Activated CD8-positive, alpha-beta memory T cell treated with anti-CD3 and anti-CD28 coated beads for 24 hours (primary cell): ENCODE measurements at regions not wholly inside any gene's neighbourhood (a gene's known extent, or its start where the extent isn't known, plus 50 kb on each side); places are given as distances from the start of the nearest gene placed in this dataset.
"Not testable (repeated sequence)": the region's sequence is repeated elsewhere in the genome, so short reads cannot be mapped to it uniquely, and the experiment has no call there.

Experiments used
- DNase-seq: peaks from one replicate; pipeline ENCODE4 v3.0.0-alpha.2; 2020

GRCh38 chr20:47867831-47868230 is 82.5 kb upstream of the SULF2 start:
- DNase-seq: no peak

GRCh38 chr20:47866480-47866879 is 81.2 kb upstream of the SULF2 start:
- DNase-seq: no peak

- DNase-seq: no peak
These were observed 80.6 kb upstream of the SULF2 start for GRCh38 chr20:47865912-47866311.

DNA sequence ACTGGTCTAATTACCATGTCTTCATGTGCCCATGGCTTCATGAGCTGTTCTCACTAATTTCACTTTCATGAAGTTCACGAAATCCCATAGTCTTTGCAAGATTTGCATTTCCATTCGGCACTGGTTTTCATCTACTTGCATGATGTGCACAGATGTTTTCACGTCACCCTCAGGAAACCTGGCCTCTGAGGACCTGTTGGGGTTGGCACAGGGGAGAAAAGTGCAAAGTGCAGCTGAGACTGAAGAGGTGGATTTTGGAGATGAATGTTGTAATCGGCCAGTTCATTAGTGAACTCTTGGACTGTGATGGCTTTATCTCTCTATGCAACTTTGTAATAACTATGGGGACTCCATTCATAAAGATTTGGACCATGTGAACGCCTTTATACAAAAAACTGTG is 80.2 kb upstream of the SULF2 start:
- no peak for DNase-seq

- no peak for DNase-seq
These were observed 78.7 kb upstream of the SULF2 start for GRCh38 chr20:47863981-47864380.

- DNase-seq: no peak
These were observed 78.2 kb upstream of the SULF2 start for GRCh38 chr20:47863315-47863965.

DNA sequence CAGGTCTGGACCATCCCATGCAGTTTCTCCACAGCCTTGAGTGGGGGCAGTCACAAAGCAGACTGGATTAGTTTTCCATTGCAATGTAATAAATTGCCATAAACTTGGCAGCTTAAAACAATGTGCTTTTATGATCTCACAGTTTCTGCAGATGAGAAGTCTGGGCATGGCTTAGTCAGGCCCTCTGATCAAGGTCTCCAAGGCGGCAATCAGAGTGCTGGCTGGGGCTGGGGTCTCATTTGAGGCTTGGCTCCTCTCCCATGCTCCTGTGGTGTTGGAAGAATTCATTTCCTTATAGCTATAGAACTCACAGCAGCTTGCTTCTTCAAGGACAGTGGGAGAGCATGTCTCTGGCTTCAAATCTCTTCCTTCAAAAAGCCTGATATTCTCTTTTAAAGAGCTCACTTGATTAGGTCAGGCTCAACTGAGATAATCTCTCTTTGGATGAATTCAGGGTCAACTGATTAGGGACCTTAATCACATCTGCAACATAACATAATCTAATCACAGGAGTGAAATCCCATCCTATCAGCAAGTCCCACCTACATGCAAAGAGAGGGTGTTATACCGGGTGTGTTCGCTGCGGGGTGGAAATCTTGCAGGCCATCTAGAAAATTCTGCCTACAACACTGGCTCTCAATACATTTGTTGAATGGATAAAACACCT is 77.4 kb upstream of the SULF2 start:
- no peak for DNase-seq

- DNase-seq: no peak
These were observed 75.8 kb upstream of the SULF2 start for GRCh38 chr20:47861116-47861515.

GRCh38 chr20:47860049-47860830 is 75.0 kb upstream of the SULF2 start:
- DNase-seq: no peak

DNA sequence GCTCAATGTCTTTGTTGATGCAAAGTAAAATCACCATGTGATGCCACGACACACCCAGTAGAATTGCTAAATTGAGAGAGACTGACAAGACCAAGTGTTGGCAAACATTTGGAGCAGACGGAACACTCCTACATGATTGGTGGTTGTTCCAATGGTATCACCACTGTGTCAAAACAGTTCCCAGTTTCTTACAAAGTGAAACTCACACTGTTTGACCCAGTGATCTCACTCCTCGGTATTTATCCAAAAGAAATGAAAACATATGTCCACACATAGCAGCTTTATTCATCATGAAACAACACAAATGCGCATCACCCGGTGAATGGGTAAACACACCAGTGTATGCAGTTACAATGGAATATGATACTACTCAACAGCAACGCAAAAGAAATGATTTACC is 74.0 kb upstream of the SULF2 start:
- DNase-seq: no peak

DNA sequence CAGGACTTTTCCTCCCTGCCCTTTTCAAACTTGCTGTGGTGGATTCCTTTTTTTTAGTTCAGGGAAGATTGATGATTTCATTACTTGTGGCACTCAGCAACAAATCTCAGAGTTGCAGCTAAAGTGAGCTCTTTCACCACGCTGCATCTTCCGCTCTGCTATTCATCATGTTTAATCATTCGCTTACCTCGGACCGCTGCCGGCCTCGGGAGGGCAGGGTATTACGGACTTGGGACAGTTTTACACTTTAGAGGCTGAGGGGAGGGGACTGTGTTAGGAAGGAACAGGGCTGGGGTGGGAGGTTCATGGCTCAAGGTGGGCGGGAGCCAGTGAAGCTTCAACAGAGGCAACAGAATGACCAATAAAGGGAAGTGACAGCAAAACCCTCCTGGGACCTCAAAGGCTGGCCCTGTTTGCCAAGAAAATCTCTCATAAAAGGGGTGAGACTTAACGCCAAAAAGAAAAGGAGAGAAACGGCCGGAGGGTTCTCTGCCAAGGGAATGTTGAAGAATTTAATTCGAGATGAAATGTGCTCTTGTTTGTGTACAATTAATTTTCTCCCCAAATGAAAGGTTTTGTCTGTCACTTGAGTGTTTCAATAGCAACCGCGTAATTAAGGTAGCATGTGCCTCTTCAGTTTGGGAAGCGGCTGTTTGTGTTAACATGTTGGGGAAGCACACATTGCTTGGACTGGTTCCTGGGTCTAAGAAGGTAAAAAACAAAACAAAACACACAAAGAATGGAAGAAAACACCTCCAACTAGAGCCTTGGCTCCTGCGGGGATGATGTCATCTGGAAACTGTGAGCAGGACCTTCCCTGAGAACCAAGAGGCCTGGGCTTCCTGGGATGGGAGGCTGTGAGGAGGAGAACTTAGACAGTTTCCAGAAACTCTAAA is 72.5 kb upstream of the SULF2 start:
- DNase-seq: no peak

- no peak for DNase-seq
These were observed 71.9 kb upstream of the SULF2 start for GRCh38 chr20:47857187-47857568.

GRCh38 chr20:47855799-47856198 is 70.5 kb upstream of the SULF2 start:
- DNase-seq: no peak

DNA sequence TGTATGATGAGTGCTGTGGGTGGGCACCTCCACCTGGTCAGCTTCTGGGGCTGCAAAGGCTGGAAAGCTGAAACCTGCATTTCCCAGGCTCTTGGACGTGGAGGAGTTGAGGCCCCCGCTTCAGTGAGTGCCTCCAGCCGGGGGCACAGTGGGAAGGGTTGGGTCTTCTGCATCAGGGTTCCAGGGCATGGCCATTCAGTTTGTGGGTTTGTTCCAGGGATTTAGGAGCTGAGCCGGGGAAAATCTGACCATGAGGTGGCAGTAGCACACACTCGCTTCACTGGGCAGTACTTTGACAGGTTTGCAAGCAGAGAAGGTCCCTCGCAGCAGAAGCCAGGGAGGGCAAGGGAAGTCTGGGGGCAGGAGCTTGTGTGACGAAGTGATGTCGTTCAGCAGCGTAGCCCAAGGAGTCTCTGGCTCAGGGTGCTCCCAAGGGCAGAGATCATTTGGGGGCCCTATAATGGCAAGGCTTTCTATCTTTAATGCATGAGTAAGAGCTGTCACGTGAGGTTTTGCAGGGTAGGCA is 69.5 kb upstream of the SULF2 start:
- DNase-seq: no peak

- no peak for DNase-seq
These were observed 66.5 kb upstream of the SULF2 start for GRCh38 chr20:47851774-47852173.

DNA sequence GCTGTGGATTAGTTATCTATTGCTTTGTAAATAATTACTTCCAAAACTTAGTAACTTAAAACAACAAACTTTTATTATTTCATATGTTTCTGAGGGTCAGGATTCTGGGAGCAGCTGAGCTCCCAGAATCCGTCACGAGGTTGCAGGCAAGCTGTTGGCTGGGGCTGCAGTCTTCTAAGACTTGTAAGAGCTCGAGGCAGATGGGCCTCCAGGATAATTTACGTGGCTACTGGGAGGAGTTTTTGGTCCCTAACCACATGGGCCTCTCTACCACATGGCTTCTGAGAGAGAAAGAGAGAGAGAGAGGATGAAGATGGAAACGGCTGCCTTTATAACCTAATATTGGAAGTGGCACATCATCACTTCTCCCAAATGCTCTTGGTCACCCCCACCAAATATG is 64.9 kb upstream of the SULF2 start:
- no peak for DNase-seq

GRCh38 chr20:47849596-47849995 is 64.3 kb upstream of the SULF2 start:
- DNase-seq: no peak

- DNase-seq: no peak
These were observed 63.7 kb upstream of the SULF2 start for GRCh38 chr20:47849006-47849405.

DNA sequence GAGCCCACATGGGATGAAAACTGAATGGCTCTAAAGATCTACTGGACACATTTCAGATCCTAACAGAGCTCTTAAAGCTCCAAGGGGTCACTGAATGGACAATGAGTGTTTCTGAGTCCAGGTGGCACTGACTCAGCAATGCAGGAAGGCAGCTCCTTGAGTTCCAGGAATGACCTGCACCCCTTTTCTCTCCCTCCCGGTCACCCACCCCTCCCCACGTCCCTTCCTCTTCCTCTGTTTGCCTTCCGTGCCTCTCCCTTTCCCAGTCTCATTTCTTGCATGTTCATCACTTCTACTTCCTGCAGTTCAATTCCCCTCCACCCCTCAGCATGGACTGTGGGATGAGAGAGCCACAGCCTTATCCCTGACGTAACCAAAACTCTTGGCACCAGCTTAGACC is 63.3 kb upstream of the SULF2 start:
- not testable (repeated sequence) for DNase-seq

DNA sequence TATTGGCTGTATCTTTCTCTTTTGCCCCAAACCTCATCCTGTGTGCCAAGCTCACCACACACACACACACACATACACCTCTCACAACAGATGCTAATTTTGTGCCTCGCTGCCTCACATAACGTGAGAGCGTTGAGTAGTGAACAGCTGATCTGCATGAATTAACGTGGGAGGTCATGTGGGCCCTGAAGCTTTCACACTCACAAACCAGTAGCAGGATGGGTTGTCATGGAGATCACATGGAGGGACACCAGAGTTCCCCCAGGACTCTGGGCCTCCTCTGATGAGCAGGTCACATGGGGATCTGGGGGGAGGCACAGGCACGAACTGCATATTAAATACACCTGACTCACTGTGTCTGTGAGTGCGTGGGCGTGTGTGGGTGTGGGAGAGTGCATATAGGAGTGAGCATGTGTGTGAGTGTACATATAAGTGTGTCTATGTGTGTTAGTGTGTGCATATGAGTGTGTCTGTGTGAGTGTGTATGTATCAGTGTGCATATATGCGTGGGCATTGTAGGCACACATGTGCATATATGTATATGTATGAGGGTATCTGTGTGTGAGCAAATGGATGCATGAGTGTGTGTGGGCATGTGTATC is 62.7 kb upstream of the SULF2 start:
- no peak for DNase-seq

GRCh38 chr20:47847220-47847619 is 61.9 kb upstream of the SULF2 start:
- DNase-seq: not testable (repeated sequence)

GRCh38 chr20:47846651-47847050 is 61.4 kb upstream of the SULF2 start:
- DNase-seq: not testable (repeated sequence)
